SKM-1 treated with dmso at 0.1 percent for 144 hours (cell line): ENCODE measurements at regions not wholly inside any gene's neighbourhood (a gene's known extent, or its start where the extent isn't known, plus 50 kb on each side); places are given as distances from the start of the nearest gene placed in this dataset.

Source experiments
- DNase-seq: peaks from one replicate; lab custom pipeline; 2025; ENCODE audit not compliant: unreplicated experiment; lab: John Stamatoyannopoulos, UW

DNA sequence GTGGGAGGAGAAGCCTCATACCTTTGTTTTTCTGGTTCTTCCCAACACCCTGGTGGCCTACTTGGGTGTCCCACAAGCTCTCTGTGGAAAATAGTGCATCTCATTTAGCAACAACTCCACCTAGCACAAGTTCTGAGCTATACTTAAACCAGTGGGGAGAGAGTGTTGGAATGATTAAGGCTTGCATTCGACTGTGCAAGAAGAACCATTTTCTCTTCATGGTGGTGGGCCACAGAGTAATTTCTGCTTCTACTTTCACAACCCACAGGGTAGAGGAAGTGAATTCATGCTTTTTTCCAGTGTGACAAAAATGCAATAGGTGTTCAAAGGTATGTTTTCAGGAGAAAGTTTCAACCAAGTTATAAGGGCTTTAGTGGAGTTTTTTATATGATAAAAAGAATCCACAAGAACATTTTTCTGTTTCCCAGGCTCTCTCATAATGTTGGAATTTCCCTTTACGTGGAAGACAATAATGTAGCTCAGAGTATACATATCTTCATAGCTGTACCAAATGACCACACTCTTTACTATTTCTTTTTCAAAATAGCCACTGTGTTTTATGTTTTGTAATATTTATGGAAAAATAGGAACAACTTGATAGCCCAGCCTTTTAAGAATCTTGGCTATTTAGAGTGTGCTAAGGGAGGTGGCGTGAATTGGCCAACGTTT is 80.3 kb upstream of the HHIP start:
- no peak for DNase-seq

DNA sequence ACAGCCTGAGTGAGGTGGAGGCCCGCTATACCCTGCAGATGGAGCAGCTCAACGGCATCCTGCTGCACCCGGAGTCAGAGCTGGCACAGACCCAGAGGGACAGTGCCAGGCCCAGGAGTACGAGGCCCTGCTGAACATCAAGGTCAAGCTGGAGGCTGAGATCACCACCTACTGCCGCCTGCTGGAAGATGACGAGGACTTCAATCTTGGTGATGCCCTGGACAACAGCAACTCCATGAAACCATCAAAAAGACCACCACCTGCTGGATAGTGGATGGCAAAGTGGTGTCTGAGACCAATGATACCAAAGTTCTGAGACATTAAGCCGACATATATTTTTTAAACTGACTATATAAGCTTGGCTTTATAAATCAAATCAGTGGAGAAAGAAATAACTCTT is 73.3 kb upstream of the HHIP start:
- no peak for DNase-seq

DNA sequence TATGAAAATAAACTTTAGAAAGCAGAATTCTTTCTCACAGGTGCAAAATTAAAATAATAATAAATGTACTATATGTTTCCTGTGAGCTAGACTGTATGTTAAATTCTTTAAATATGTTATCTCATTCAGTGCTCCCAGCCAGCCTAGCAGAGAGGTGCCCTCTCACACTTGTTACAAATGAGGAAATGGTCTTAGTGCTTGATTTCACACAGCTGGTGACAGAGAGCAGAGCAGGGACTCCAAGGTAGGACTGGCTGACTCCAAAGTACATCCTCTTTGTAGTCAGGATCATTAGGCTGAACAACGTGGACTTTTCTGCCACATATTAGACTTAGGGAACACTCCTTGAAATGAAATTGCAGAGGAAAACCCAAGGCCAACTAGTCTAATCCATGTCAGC is 72.0 kb upstream of the HHIP start:
- DNase-seq: no peak

DNA sequence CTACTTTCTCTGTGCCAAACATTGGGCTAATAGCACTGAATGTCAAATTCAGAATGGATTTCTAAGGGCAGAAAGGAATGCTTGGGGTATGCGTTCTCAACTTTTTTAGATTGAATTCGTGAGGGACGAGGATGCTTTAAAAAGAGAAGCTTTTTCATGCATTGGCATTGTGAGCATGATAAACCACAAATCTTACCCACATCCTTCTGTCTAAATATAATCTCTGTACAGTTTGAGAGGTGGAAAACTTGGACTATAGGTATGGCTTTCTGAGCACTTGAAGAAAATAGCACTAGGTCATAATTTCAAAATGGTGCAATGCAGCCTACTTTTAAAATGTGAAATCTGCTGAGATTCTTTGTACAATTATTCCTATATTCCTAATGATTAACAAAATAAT is 71.4 kb upstream of the HHIP start:
- DNase-seq: no peak

DNA sequence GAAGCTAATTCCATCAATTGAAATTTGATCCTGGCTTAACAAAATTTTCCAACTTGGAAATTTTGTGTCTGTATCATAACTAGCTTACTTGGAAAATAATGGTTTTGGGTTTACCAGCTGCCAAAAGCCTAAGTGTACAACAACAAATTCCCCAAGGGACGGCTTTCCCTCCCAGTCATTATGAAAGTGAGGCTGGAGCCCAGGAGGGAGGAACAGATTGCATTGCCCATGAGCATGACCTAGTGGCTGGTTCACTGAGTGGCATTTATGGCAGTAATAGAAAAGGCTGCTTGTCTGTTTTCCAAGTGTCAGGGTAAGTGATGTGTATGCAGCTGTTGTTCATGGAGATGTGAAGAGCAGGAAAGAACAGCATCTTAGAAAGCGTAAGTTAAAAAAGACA is 70.8 kb upstream of the HHIP start:
- no peak for DNase-seq

DNA sequence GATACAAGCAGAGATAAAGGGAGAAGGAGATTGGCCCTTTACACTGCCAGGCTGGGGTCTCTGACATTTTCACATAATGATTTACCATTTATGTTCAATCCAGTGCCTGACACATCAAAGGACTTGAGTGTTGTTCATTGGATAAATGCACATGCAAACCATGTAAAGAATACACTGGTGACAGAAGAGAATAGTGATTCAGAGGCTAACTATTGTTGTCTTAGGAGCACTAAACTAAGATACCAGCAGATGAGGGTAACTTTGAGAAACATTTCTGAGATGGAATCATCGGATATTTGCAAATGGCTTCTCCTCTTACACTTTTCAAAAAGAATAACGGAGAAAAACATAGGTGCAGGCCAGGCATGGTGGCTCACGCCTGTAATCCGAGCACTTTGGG is 67.3 kb upstream of the HHIP start:
- DNase-seq: no peak

DNA sequence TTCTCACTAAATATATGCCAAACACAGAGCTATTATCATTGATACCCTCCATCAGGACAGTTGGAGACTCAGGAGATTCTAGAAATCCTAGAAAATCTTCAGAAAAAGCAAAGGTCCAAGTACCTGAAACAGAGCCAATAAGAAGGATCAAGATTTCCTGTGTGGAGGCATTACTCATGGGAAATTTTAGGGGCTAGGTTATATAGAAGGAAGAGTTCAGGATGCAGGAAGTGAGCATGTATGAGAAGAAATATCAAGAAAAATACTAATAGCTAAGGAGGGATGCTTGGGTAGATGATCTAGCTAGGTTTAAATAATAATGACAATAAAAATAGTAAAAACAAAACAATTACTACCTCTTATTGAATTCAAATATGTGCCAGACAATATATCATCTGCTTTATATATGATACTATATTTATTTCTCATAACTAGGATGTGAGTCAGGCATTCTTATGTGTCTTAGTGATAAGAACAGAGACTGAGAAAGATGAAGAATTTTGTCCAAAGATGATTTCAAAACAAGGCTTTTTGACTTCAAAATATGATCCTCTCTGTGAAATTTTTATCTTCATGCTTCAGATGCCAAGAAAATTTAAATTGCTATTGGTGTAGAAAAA is 66.4 kb upstream of the HHIP start:
- DNase-seq: no peak

DNA sequence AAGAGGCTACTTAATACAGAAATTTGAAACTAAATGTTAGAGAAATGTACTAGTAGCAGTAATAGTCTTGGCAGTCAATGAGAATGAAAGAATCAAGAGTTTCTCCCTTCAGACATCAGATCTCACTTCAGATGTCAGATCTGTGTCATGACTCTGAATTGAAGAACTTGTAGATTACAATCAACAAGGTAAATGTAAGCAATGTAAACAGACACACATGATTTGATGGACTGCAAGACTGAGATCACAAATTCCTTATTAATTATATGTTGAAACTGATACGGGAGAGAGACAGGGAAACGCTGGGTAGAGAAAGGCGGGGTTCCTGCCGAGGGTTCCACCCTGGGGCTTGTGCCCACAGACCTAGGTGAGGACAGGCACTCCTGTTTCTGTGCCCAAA is 65.5 kb upstream of the HHIP start:
- no peak for DNase-seq

DNA sequence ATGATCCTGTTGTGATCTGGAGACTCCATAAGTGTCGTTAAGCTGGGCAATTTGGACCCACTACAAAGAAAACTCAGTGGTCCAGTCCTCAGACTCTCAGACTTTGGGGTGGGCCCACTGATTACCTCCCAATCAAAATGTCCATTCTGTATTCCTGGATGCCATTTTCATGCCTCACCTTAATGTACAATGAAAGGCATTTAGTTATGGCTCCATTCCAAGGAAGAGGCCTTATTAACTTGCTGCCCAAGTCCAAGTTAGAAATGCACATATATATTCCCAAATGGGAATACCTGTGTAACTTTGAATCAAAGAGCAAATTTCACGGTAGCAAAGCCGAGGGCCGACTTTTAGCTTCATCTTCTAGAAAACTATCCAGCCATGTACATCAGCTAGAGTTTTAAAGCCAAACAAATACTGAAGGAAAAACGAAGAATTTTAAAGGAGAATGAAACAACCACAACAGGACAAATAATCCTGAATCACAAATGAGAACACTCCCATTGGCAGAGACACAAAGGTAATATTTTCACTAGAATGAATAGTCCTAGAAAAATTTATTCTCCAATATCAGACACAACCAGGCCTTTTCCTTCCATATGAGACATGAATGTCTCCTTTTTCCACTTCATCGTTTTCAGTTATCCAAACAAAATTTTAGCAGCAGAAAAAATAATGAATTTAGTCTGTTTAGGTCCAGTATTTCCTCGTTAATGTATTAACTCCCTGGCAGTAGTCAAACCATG is 63.7 kb upstream of the HHIP start:
- DNase-seq: no peak

DNA sequence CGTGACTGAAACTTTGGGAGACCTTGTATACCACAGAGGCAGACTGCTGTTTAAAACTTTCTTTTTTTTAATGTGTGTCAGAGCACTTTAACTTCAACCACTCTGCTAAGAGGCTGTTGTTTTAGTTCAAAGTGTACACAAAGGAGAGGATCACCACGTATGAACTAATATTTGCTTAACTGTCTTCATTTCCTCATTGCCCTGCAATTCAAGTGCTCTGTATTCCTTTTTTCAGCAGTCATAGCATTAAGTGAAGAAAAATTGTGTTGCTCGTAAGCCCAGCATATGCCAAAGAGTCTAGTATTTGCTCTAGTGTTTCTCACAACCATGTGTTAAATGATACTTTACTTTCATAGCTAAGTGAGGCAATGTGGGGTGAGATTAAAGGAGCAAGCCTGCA is 63.0 kb upstream of the HHIP start:
- no peak for DNase-seq

DNA sequence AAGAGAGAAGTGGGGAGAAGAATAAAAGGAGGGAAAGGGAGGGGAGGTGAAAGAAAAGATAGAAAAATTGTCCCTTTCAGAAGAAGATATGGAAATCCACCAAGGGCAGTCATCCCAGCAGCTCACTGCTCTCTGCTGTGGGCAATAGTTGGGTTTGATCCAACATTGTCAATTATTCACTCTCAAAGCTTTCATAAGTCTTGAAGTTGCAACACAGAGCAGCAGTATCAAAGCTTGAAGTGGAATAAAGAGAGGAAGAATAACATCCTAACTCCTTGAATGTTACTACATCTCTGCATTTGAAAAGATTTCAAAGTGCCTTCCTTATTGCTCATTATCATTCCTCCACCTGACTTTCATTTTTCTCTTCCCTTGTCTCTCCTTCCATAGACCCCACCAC is 62.3 kb upstream of the HHIP start:
- DNase-seq: no peak

DNA sequence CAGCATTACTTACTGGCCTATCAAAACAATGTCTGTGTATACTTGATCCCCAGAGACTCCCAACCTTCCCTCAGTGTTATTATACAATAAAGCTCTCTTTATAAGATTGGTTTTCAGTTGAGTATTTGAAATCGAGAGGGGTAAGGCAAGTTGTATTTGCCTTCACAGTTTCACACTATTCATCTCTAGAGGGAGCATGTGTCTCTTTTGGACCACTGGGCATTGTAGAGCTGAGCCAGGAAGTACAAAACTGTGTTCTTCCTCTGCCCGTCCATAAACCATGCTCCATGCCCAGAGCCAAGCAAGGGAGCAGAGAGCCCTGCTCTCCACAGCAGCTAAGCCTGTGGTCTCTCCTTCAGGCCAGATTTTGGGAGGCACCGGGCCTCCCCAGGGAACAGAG is 61.5 kb upstream of the HHIP start:
- DNase-seq: no peak

DNA sequence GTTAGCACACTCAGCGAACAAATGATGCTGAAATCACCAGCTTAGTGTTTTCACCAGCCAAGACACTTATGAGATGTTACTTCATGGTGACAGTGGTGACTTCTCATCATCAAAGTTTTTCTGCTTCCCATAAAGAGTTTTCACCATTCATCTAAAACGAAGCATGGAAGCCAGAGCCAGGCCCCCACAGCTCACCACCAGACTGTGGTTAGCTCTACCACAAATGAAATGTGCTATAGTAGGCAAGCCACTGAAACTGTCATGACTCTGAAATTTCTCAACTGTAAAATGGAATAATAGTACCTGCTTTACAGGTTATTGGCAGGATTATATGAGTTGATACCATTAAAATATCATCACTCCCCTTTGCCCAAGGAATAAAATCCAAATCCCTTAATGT is 56.4 kb upstream of the HHIP start:
- no peak for DNase-seq

DNA sequence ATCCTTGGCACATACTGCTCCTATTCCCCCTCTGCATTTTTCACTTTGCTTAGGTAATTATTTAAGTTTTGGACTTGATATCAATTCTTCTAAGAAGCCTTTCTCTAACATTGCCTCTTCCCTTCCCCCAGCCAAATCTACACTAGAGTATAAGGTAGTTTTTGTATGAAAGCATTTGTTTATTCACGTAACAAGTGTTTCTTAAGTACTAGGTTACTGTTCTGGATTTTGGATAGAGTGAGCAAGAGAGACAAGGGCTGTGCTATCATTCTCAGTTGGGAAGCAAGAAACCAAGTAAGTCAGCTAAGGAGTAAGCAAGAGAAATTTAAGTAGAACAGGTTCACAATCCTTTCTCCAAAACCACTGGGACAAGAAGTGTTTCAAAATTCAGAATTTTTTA is 55.9 kb upstream of the HHIP start:
- no peak for DNase-seq

DNA sequence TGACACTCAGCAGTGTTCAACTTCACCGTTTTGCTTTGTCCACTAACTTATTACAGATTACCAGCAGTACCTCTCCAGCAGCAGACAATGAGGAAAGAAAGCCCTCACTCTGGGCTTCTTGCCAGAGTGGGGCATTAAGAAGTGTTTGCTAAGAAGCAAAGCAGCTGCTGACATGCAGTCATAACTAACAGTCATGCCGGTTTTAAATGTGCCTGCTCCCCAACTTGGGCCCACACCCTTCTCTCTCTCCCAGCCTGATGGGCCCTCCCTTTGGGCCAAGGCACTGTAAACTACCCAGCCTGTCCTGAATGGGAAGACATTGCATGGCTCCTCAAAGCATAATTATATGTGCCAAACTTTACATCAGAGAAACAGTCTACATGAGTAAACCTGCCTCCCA is 54.6 kb upstream of the HHIP start:
- DNase-seq: no peak

DNA sequence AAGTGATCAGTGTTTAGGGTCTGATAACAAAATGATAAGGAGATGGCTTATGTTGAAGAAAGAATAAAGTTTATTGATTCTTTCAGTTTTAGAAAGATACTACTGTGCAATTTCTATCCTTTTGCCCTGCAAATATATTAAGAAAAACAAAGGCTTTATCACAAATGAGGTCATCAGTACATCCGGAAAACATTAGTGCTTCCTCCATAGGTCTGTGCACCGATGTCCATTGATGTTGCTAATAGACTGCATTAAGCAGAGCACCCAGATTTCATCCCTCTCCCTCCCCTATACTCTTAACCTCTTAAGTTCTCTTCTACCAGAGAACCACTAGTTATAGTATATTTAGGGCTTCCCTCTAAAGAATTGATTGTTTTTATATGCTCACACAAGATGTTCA is 53.7 kb upstream of the HHIP start:
- no peak for DNase-seq

DNA sequence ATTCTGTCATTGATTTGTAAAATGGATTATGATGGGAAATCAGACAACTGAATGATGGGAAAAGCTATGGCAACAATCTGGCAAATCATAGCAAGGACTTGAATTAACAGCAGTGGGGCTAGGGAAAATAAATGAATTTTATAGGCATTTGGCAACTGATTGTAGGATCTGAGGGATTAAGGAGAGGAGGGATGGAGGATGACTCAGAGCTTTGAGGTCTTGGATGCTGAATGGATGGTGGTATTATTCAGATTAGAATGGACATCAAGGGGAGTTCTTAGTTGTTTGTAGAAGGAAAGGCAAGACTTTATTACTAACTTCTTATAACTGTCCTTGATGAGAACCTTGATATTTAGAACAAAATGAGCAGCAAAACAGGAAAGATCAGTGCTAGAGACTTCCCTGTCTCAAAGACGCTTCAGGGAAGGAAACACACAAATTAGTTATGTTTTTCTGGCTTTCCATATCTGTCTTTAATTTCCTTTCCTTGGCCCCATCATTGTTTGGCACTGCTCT is 51.4 kb upstream of the HHIP start:
- DNase-seq: no peak

DNA sequence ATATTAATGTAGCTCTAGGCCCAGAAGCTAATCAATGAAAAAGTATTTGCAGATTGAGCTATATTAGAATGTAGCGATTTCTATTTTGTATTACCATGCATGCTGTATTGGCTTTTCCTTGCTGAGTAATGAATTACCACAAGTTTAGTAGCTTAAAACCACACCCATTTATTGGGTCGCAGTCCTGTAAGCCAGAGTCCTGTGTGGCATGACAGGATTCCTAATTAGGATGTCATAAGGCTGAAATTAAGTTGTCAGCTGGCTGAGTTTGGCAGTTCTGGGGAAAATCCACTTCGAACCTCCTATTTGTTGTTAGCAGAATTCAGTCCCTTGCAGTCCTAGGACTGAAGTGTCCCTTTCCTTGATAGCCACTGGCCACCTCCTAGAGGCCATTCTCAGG is 50.3 kb upstream of the HHIP start:
- no peak for DNase-seq
